ENCODE measurements at regions not wholly inside any gene's neighbourhood (a gene's known extent, or its start where the extent isn't known, plus 50 kb on each side); places are given as distances from the start of the nearest gene placed in this dataset.

DNA sequence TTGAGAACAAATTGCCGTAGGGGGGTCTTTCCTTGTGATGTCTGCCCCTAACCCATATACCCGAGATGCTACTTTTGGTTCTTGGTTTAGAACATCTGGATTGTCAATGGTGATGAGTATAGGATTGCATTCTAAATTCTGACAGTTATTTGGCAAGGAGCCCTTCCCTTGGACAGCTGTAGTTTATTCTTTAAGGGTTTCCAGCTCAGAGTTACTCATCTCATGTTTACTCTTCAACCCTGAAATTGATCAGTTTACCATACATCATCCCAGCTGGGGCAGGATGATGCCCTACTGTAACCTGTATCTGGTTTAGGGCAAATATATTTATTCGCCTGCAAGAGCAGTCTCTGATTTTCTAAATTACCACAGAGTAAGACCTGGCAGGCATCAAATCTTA lies 85.7 kb upstream of the XCR1 start:
- DNase-seq: no peak

DNA sequence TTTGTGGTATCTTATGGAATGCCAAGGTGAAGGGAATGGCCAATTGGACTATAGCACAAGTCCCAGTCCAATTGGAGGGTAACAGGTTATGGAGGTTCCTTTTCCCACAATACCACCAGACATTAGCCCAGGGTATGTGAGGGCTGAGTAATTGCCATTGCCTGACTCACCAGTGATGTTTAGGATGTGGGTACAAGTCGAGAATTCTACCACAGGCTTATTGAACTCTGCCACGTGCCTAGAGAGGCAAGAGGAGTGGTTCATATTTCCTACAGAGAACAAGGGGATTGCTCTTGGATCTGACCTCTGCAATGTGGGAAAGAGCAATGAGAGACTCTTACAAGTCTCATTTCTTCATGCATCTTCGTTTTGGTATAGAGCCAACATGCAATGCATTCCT lies 85.0 kb upstream of the XCR1 start:
- no peak for DNase-seq

DNA sequence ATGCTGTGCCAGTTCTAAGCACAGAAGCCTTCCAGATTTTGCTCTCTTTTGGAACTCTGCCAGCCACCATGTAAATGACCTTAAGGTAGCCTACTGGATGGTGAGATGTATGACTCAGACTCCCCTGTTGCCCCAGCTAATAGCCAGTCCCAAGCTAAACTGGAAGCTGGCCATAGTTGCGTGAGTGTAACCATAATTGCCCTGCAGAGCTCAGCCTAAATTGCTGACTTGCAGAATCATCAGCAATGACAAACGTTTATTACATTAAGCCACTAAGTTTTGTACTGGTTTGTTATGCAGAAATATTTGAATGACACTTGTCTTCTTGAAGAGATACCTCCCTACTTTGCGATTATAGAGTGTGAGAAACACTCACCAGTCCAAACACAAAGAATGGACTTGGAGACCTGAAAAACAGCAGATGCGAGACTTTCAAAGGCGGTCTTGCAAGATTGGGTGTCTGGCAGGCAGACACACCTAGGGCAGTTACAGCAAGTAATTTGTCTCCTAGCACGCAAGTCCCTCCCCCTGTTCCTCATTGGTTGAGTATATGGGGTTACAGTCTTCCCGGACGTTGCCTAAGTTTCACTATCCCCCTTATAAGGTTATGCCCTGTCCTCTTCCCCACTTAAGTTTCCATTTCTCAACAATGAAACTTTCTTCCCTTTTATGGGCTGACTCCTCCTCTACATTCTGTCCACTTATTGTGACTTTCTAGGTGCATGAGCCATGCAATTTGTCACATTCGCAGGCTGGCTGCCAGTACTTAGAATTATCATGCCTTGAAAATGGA lies 83.6 kb upstream of the XCR1 start:
- DNase-seq: no peak

DNA sequence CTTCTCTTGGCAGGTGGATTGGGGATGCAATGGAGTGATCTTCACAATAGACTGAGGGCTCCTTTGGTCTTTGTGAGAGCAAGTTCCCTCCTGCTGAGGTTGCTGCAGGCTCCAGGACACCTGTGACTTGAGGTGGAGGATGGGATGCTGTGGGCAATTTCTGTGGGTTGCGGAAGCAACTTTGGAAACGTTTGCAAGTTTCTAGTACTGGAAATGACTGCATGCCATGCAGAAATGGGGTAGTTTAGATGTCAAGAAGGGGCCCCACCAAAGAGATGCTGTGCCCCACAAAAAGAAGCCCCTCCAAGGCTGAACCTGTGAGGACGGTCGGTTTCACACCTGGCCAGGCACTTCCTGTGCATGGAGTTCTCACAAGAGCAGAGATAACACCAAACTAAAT lies 80.4 kb upstream of the XCR1 start:
- no peak for DNase-seq

DNA sequence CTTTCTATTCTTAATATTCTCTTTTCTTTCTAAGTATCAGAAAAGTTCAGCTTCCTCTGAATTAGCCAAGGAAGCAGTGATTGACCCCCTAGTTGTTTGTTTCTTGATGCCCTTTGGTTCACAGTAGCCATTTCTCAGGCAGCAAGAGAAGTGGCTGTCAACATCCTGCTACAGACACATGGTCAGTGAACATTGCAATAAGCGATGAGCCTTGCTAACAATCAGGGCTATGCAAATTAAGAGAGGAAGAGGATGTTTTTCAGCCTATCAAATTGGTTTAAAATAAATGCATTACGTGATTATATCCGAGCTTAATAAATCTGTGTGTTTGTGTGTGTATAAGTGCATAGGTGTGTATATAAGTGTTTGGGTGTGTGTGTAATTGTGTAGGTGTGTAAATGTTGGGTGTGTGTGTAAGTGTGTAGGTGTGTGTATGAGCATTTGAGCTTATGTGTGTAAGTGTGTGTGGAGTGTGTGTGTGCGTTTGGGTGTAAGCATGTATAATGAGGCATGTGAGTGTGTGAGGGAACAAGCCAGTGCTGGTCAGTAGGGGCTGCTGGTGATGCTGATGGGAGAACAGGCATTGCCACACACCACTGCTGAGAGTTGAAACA lies 78.1 kb upstream of the XCR1 start:
- DNase-seq: no peak

DNA sequence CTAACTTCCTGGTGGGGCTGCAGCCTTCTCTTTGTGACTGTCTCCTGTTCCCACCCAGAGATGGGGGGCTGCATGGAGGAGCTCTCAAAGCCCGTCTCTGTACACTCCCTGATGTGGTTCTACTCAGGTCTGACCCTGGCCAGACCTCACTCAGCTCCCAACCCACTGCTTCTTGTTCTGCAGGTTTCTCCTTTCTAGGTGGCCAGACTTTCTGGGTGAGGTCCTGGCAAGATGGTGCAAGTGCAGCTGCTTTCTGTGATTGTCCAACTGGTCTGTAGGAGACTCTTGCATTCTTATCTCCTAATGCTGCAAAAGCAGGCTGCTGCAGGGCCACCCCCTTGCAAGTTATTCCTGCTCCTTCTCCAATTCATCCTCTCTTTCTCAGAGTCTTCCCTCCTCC lies 77.4 kb upstream of the XCR1 start:
- no peak for DNase-seq

DNA sequence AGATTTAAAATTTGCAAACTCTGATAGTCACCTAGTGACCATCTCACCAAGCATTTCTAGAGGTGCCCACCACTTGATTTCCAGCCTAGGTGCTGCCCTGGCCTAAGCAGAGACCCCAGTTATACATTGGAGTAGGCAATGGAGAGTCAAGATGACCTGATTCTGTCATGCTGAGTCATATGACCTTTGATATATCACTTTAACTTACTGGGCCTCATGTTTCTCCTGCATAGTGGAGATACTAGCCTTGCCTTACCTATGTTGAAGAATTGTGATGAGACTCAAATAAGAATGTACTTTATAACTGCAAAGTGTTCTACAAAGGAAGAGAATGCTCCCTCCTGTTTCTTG lies 75.5 kb upstream of the XCR1 start:
- no peak for DNase-seq

DNA sequence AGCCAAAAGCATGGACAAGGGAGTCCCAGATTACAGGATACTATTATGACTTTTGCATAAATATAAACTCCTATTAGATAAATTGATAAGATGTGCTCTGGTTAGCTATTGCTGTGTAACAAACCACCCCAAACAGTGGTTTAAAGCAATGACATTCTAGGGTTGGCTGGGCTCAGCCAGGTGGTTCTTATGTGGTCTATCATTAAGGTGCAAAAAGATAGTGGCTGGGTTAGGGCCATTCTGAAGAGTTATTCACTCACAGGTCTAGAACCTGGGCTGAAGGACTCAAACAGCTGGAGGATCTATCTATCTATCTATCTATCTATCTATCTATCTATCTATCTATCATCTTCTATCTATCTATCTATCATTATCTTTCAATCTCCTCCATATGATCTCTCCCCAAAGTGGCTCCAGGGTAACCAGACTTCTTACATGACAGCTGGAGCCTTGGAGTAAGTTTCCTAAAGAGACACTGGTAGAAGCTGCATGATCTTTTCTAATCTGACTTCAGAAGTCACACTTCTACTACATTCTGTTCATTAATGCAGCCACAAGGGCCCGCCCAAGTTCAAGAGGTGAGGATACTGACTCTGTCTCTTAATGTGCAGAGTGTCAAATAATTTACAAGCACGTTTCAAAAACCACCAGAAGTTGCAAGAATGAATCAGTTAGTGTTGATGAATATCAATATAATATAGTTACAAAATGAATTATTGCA lies 74.9 kb upstream of the XCR1 start:
- DNase-seq: no peak

DNA sequence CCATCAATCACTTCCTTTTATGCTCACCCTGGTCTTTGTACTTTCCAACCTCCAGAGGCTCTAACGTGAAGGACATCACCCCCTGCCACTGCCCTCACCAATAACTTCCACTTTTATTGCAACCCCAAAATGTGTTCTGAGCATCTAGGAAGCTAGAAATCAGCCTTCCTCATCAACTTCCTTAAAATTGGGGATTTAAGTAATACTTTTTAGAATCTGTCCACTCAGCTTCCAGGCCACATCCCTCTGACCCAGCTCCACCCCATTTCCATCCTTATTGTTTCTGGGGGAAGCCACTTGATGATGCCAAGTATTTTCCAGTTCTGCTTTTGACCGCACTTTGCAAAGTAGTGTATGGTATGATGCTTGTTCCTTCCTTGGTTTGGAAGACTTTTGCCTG lies 73.5 kb upstream of the XCR1 start:
- DNase-seq: no peak

DNA sequence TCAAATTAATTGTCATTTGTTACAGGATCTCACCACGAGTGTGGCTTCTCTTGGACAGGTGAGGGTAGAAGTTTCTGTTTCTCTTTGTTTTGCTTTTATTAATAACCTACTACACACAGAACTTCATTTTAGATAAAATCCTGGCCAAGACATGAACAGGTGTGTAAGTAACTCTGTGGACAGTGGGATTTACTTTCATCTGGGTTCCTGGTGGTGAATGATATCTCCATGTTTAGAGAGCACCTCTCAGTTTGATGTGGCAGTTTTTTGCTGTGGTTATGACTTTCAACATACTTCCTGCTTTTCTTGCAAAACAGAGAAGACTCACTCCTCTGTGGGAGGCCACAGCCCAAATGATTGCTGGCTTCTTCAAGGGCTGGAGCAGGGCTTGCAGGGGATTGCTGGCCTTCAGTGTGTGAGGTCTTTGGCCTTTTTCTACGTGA lies 71.1 kb upstream of the XCR1 start:
- no peak for DNase-seq

DNA sequence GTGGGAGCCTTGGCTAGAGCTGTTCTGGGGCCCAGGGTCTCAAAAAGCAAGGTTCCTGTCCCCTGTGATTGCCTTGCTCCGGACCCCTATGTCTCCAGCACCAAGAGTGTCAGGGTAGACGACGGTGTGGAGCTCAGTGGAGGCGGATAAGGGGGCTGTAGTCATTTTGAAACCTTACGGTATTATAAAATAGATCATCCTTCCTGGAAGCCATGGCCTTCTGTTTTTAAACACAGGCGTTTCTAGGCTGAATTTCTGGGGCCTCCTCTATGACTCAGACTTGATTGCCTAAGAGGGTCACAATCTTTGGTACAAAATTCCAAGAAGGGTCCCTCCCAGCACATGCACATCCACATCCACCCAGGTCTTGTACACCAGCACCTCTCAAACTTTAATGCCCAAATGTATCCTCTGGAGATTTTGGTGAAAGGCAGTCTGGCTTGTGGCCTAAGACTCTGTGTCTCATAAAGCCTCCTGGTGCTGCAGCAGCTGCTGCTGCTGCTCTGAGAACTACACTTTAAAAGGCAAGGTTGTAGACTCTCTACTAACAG lies 70.5 kb upstream of the XCR1 start:
- no peak for DNase-seq

DNA sequence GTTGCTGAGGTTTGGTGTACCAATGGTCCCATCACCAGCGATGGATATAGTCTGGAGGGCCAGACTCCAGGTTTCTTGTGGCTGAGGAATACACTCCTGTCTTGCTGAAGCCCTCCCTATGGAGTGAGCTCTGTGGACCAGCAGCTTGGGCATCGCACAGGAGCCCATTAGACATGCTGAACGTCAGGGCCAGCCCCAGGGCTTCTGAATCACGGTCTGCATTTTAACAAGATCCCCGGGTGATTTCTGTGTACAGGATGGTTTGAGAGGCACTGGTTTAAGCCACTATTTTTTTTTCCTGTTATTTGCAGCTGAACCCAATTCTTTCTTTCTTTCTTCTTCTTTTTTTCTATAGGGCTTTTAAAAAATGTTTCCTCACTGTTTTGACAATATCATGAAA lies 69.5 kb upstream of the XCR1 start:
- no peak for DNase-seq

DNA sequence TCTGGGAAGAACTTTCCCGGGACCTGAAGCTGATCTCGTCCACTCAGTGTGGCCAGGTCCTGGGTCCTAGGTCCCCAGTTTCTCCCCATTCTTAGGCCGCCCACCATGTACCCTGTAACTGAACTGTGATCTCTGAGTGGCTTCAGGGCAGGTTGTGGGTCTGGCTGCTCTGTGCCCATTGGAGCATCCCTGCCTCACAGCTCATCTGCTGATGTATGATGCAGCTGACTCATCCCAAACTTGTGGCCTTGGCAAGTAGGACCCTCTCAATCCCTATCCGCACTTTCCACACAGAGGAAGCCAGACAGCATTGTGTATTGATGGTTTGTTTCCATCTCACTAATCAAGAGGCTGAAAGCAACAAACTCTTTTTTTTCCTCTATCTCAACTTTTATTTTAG lies 69.1 kb upstream of the XCR1 start:
- DNase-seq: no peak

DNA sequence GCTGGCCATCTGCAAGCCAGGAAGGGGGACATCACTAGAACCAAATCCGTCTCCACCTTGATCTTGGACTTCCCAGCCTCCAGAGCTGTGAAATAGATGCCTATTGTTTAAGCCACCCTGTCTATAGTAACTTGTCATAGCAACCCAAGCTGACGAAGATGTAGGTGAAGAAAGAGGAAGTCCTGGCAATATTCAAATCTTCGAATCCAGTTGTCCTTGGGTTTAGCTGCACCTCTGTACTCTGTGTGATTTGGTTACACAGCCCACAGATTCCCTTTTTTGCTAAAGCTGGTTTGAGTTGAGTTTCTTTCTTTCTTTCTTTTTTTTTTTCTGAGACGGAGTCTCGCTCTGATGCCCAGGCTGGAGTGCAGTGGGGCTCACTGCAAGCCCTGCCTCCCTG lies 68.0 kb upstream of the XCR1 start:
- no peak for DNase-seq

DNA sequence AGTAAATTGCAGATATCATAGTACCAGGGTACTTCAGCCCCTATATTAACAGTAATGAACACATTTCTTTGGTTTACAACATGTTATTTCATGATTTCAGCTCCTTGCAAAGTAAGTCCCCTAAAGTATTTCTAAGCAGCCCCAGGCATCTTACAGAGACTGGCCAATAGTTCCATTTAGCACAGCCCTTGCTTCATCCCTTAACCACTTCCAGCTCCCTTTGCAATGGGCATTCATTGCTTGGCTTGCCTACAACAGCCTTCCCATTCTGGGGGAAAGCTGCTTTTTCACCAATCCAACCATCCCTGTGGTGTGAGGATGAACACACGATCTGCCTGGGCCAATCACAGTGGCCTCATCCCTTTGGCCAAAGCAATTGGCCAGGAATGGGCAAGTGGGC lies 67.2 kb upstream of the XCR1 start:
- DNase-seq: no peak

DNA sequence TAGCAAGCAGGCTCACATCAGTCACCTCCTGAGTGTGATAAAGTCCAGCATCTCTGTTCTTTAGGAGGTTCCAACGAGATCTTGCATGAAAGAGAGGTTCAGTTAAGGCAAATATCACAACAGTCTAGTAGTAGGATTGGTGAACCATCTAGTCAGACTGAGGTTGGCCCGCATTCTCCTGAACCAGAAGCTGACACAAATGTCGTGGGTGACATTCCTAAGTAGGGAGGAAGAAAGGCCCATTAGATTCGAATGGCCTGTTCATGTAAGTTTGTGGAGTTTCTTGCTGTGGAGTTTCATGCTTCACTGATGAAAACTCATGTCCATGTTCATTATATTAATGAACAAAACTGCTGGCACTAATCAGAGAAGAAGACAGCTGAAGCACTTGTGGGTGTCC lies 66.7 kb upstream of the XCR1 start:
- DNase-seq: no peak

DNA sequence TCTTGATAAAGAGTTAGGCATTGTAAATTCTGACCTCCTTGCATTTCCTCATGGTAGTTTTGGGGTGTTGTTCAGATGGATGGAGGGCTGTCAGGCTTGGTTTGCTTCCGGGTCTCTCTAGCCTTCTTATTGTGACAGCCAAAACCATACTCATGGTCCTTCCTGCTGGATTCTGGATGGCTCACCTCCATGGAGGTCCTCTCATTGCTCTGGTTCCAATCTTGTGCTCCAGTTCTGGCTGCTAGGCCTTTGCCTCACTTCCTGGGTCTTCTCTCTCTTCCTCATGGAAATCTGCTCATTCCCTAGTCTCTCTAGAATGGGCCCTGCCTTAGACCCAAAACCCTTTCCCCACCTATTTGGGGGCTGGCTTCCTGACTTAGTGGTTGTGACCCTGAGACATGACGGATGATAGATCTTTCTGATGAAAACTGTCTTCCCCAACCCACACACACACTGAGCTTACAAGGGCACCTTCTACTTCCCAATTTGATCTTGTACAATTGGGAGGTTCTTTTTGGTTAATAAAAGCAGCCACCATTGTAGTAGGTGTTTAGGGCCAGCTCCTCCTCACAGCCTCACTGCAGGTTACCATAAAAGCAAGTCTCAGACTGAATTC lies 66.2 kb upstream of the XCR1 start:
- DNase-seq: no peak

DNA sequence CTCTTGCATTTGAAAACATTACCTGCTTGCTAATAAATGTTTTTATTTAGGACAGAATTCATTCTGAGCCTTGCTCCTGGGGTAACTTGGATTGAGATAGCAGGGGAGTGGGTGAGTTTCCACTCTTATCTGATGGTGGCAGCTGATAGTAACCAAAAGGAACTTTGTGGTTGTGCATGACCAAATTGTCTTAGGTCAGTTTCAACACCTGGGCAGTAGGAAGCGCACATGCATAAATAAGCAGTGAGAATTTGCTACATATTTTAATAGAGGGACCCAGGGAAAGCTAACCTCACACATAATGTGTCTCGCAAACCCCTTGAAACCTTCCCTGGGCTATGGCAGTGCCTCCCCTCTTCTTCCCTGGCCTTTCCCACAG lies 65.4 kb upstream of the XCR1 start:
- no peak for DNase-seq

DNA sequence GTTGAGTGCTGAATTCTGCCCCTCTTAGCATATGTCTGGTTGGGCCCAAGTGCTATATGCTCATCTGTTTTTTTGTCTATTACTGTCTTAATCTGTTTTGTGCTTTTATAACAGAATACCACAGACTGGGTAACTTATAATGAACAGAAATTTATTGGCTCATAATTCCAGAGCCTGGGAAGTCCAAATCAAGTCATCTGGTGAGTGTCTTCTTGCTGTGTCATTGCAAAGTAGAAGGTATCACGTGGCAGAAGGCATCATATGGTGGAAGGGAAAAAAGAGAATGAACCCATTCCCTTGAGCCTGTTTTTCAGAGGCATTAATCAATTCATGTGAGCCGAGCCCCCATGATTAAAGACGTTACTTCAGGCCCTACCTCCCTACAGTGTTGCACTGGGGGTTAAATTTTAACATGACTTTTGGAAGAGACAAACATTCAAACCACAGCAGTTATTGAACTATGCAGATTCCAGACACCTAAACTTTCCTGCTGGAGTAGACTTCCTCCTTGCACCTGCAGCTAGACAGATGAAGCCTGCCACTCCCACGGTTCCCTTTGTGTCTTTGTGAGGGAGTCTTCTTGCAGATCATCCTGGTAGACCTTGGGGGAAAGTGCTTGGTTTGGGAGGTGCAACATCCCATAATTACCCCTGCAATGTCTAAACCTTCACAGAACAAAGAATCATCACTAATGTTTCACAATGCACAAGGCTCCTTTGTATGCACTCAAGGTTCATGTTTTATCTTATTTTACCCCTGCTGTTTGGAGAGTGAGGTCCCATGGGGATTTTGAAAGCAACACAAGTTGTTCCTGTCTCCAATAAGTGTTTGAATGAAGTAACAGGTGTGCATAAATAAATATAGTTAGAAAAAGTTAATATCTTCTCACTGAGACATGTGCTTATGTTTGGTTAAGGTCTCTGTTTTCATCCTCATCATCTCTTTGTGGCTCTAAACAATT lies 64.7 kb upstream of the XCR1 start:
- DNase-seq: no peak

DNA sequence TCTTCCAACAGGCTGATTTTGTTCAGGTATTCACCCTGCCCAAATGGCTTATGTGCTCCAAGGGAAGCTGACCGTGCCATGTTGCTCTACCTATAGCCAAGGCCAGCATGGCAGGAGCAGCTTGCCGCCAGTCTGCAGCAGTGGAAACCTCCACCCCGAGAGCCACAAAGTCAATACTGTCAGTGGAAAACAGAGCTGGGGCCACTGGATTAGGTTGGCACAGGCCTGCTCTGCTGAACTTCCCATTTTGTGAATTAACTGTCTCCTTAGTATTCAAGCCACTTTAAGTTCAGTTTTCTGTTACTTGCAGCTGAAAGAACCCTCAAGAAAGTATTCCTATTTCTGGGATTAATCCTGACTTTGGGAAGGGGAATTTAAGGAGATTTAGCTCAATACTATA lies 63.8 kb upstream of the XCR1 start:
- no peak for DNase-seq

DNA sequence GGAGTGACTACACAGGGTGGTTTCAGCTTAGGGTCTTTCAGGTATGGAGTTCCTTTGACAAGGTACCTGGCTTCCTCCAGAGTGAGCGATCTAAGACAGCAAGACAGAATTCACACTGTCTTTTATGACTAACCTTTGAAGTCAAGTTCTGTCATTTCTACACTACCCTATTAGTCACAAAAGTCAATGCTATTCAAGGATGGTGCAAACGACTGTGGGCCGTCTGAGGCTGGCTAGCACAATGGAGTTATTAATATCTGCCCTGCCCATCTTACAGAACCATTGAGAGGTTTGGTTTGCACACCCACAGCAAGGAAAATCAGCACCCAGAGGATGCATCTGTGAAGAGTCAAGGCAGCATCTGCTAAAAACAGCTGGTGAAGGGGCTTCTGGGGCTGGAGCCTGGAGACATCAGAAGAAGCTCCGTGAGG lies 62.9 kb upstream of the XCR1 start:
- DNase-seq: no peak

DNA sequence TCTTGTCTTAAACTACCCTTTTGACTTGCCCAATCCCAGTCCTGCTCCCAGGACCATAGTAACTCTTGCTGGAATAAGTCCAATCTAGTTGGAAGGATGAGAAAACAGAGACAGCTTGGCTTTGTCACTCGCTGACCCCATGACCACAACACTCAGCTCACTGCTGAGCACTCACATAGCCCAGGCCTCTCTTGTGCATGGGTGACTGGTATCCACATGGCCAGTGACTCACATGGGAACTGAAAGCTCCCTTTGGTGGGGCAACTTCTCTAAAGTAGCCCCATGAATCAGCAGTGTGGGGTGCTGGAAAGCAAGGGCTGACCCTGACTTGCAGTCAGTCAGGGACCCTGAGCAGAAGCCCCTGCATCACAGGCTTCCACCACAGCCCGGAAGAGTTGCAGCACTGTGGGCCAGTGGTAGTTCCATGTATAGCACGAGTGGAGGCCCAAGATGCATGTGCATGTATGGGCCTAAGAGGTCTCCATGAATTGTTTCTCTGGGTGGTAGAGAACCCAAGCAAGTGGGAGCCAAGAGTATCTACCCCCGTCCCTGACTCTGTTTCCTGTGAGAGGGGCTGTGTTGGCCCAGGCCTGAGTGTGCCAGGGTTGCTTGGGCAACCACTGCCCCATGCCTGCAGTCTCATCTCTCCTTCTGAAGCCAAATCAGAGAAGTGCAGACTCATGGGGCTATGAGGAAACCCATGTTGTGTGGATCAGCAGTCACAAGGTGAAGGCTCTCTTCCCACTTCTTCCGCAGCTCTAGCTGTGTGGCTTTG lies 62.1 kb upstream of the XCR1 start:
- DNase-seq: no peak
